ENCODE measurements at regions not wholly inside any gene's neighbourhood (a gene's known extent, or its start where the extent isn't known, plus 50 kb on each side); places are given as distances from the start of the nearest gene placed in this dataset.

DNA sequence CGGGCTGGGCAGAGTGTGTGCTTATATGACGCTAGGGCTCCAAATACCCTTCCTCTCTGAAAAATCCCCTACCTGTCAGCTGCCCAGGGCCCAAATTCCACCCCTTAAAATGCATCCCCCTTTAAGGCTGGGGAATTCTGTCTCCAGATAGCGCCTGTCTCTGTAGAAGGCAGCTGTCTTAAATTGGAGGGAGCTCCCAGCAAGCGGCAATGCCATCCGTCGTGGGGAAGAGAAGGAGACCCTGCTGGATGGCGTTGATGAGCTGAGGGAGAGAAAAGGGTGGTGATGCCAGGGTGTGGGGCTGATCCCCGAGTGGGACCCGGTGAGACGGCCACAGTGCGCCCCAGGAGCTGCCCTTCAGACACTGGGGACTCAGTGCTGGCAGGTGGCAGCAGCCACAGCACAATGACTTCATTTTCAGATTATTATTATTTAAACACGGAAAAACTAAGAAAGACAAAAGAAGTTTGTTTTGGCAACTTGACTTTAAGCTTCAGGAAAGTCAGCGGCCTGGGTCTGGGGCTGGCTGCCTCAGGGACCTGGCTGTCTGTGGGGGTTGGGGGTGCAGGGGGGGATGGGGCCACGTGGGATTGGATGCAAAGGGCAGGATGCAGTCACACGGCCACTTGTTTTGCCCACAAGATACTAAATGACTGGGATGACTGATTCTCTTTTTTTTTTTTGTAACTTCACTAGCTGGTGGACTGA, 152.8 kb downstream of the TFCP2L1 start:
- TF ChIP-seq, protein P1, sequence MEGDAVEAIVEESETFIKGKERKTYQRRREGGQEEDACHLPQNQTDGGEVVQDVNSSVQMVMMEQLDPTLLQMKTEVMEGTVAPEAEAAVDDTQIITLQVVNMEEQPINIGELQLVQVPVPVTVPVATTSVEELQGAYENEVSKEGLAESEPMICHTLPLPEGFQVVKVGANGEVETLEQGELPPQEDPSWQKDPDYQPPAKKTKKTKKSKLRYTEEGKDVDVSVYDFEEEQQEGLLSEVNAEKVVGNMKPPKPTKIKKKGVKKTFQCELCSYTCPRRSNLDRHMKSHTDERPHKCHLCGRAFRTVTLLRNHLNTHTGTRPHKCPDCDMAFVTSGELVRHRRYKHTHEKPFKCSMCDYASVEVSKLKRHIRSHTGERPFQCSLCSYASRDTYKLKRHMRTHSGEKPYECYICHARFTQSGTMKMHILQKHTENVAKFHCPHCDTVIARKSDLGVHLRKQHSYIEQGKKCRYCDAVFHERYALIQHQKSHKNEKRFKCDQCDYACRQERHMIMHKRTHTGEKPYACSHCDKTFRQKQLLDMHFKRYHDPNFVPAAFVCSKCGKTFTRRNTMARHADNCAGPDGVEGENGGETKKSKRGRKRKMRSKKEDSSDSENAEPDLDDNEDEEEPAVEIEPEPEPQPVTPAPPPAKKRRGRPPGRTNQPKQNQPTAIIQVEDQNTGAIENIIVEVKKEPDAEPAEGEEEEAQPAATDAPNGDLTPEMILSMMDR (IDR thresholded peaks at IDR 0.05; ENCODE audit: insufficient read depth, low read depth, low read length, missing control alignments), result no peak
- no peak for DNase-seq (ENCODE audit: low read depth)
- H3K4me3 ChIP-seq (ENCODE audit: low read depth, low read length), result no peak overlapping the region

GRCh38 chr2:121132762-121133107, 152.3 kb downstream of the TFCP2L1 start:
- no peak for DNase-seq (ENCODE audit: low read depth)
- TF ChIP-seq, protein P1 (IDR thresholded peaks at IDR 0.05; ENCODE audit: insufficient read depth, low read depth, low read length, missing control alignments), result no peak
- no peak overlapping the region for H3K4me3 ChIP-seq (ENCODE audit: low read depth, low read length)

GRCh38 chr2:121133551-121134319, 151.3 kb downstream of the TFCP2L1 start:
- no peak for DNase-seq (ENCODE audit: low read depth)
- no peak overlapping the region for H3K4me3 ChIP-seq (ENCODE audit: low read depth, low read length)
- TF ChIP-seq, protein P1 (IDR thresholded peaks at IDR 0.05; ENCODE audit: insufficient read depth, low read depth, low read length, missing control alignments), result no peak

DNA sequence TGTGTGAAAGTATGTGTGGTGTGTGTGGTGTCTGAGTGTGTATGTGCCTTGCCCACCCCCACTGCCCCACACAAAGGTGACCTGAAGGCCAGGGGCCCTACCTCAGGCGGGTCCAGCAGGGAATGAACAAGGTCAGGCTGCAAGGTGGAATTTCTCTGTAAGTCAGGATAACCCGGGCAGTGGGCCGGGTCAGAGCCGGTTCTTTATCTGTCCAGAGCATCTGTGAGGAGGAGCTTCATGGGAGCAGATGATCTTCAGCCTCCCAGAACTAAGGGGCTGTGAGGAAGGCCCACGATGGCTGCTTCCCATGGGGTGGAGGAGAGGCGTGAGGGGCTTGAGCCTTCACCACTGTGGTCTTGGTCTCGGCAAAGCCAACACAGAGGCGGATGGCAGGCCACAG, 150.3 kb downstream of the TFCP2L1 start:
- H3K4me3 ChIP-seq (ENCODE audit: low read depth, low read length), result no peak overlapping the region
- TF ChIP-seq, protein P1 (IDR thresholded peaks at IDR 0.05; ENCODE audit: insufficient read depth, low read depth, low read length, missing control alignments), result no peak
- DNase-seq (ENCODE audit: low read depth), result no peak

DNA sequence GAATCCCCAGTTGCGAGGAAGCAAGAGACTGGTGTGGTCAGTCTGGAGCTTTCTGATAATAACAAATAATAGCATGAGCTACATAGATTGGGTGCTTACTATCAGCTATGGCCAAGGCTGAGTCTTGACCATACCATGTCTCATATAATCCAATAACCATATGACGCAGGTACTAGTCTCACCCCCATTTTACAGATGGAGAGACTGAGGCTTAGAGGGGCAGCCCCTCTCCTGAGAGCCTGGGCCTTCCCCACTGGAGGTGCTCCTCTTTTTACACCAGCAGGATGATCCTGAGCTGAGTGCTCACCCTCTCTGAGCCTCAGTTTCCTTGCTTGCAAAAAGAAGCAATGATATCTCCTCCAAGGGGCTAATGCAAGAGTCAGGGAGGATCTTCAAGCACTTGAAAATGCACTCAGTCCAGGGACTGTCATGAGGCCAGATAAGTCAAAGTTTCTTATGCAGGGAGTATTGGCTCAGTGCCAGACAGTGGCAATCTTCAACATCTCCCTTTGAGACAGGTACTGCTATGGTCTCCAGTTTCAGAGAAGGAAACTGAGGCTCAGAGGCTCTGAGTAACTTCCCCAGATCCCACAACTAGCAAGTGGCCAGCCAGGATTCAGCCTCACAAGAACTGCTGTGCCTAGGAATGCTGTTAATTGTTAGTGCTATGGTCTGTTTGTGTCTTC, 149.7 kb downstream of the TFCP2L1 start:
- DNase-seq (ENCODE audit: low read depth), result no peak
- H3K4me3 ChIP-seq (ENCODE audit: low read depth, low read length), result no peak overlapping the region
- TF ChIP-seq, protein P1 (IDR thresholded peaks at IDR 0.05; ENCODE audit: insufficient read depth, low read depth, low read length, missing control alignments), result no peak

GRCh38 chr2:121136323-121136722, 148.7 kb downstream of the TFCP2L1 start:
- no peak for DNase-seq (ENCODE audit: low read depth)
- H3K4me3 ChIP-seq (ENCODE audit: low read depth, low read length), result no peak overlapping the region
- TF ChIP-seq, protein P1 (IDR thresholded peaks at IDR 0.05; ENCODE audit: insufficient read depth, low read depth, low read length, missing control alignments), result no peak
